Stimulated activated naive CD8-positive, alpha-beta T cell treated with anti-CD3 and anti-CD28 coated beads, Interleukin-15, Interleukin-2, amounts not matched to agents 100 U/mL and 50 U/mL, for 24 hours (primary cell): ENCODE measurements at regions not wholly inside any gene's neighbourhood (a gene's known extent, or its start where the extent isn't known, plus 50 kb on each side); places are given as distances from the start of the nearest gene placed in this dataset.

Experiments used
- ATAC-seq: fragments of 150-1000 bp; cut with Tn5 transposase; one replicate; pipeline ENCODE4 v1.10.0; 2021
- DNase-seq: peaks from one replicate; pipeline ENCODE4 v3.0.0; 2021

DNA sequence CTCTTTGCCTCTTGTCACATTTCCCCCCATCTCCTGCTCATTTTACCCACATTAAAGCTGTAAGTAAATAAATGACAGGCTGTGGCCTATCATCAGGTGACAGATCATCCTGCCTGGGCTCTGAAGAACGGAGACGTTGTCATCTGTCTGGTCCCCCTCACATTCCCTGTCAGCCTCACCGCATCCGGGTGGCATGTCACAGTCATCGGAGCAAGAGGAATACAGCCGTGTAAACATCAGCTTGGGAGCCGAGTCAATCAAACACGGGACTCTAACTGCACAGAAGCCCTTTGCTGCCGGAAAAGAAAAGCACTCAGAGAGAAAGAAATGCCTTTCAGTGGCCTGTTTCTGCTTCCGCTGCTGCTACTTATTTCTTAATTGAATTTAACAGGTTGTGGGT lies 371.9 kb upstream of the ID4 start:
- no peak for ATAC-seq
- DNase-seq = no peak

DNA sequence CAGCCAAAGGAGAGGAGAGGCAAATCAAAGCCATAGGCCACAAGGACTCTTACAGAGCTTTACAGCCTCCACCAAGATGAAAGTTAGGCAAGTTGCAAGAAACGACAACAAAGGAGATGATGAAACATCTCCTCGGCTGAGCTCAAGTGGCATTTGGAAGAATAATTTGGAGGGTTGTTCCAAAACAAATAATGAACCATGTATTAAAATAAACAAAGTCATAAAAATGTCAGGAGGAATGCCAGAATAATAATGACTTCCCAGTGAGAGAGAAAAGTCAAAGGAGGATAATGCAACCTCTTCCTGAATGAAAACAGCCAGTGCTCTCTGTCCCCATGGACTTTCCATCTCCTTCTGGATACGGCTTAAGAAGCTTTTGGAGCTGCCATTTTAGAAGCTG lies 371.4 kb upstream of the ID4 start:
- ATAC-seq = no peak
- no peak for DNase-seq

DNA sequence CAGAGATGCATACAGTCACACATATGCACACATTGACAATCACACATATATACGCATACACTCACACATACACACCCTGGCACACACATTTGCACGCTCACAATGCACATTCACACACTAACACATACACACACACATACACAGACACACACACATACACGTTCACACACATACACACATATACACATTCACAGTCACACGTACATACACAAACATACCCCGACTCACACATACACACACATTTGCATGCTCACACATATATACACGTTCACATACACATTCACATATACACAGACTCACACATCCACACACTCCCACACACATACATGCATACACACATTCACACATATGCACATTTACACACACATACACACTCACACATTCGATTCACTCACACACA lies 366.8 kb upstream of the ID4 start:
- DNase-seq = no peak
- ATAC-seq = no peak

DNA sequence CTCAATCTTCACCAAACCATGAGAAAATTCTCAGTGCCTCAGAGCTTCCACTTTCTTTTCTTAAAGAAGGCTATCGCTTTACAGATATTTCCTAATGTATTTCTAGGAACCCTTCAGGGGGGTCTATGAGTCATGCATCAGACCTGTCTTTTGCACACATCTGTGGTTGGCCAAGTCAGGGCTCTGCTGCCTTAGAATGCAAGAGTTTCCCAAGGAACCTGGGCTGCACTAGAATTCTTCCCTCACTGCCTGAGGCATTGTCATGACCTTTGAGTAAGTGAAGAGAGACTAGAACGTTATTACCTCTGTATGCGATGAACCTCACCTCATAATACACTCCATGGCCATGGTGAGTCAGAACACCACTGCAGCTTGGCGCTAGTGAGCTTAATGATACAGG lies 365.0 kb upstream of the ID4 start:
- DNase-seq = no peak
- ATAC-seq = no peak

GRCh38 chr6:19472850-19473249 lies 364.3 kb upstream of the ID4 start:
- DNase-seq (no peak), ATAC-seq (no peak)

GRCh38 chr6:19477563-19477962 lies 359.6 kb upstream of the ID4 start:
- DNase-seq (no peak), ATAC-seq (no peak)

DNA sequence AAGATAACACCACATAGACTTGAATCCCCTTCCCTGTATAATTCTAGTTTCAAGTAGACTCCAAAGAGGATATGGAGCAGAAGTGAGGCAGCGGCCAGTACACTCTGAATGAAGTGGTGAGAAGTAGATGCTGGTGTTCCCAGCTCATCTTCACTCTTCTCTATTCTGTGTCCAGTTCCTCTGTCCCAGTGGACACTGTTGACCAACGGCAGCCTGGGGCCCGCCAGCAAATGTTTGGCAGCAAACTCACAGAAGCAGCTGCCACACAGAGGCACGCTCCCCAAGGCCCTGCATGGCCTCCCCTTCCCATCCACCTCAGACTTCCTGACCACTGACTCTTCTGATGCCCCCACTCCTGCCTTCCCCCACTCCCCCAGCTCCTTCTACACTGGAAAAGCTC lies 358.9 kb upstream of the ID4 start:
- DNase-seq (no peak), ATAC-seq (no peak)

DNA sequence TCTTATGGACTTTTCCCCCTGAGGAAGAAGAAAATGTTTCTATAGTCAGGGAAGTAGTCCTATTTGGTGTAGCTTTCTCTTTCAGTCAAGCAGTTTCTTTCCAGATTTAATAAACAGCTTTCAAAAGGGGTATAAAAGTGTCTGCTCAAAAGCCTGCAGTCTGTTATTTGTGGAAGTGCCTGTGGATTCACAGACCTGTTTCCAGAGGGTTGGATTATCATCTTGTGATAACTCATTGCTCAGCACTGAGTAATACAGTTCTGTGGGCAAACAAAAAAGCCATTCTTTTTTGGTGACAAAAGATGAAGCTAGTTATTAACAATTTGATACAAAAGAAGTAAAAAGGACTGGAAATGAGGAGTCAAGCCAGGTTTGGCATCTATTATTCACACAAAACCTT lies 358.2 kb upstream of the ID4 start:
- DNase-seq = no peak
- ATAC-seq = no peak

GRCh38 chr6:19479551-19479950 lies 357.6 kb upstream of the ID4 start:
- ATAC-seq (no peak), DNase-seq (no peak)

DNA sequence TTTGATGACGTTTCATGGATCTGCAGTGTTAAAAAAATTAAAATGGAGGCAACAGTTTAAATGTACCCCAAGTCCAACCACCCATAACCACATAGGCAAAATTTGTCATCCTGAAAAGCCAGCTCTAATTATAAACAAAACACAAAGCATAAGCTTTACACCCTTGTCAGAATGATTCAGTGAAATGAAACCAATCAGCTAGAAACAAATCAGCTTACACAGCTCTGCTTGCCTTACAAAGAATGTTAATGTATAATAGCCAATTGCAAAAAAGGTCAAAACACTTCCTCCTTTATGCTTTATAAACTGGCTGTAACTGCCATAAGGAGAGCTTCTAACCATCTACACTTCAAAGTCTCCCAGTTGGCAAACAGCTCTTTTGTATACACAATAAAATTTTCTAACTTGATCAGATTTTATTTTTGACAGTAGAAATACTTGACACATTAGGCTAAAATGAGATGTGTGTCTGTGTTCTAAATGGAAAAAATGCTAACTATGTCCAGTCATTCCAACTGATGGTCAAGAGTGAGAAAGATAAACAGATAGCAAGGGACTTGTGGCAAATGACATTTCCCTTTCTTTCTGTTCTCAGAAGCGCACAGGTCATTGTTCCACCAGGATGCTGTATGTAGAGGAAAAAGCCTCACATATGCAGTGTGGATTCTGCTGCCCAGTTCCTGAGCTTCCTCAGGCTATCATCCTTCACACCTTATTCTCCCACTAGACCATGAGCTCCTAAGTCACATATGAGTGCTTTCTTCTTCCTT lies 344.3 kb upstream of the ID4 start:
- ATAC-seq = no peak

GRCh38 chr6:19501737-19502245 lies 335.4 kb upstream of the ID4 start:
- DNase-seq = no peak
- ATAC-seq = no peak

More for the DNA sequence above, 344.3 kb upstream of the ID4 start:
- no peak for DNase-seq

DNA sequence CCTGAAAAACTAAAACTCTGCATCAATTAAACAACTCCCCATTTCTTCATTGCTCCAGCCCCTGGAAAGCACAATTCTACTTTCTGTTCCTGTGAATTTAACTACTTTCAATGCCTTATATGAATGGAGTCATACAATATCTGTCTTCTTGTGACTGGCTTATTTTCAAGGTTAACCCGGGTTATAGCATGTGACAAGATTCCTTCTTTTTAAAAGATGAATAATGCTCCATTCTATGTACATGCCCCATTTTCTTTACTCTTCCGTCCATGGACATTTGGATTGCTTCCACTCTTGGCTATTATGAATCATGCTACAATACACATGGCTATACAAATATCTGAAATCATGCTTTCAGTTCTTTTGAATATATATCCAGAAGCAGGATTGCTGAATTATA lies 334.9 kb upstream of the ID4 start:
- DNase-seq (no peak), ATAC-seq (no peak)

- ATAC-seq (no peak), DNase-seq (no peak)
Measured at GRCh38 chr6:19515939-19516338, 321.2 kb upstream of the ID4 start.

- DNase-seq (no peak), ATAC-seq (no peak)
Measured at GRCh38 chr6:19519941-19520340, 317.2 kb upstream of the ID4 start.

GRCh38 chr6:19524366-19525186 lies 312.6 kb upstream of the ID4 start:
- ATAC-seq (no peak), DNase-seq (no peak)

- no peak for ATAC-seq
Measured at GRCh38 chr6:19525673-19526072, 311.5 kb upstream of the ID4 start.

GRCh38 chr6:19530188-19530587 lies 307.0 kb upstream of the ID4 start:
- ATAC-seq = no peak
- DNase-seq = no peak

More at GRCh38 chr6:19525673-19526072, 311.5 kb upstream of the ID4 start:
- DNase-seq = no peak

DNA sequence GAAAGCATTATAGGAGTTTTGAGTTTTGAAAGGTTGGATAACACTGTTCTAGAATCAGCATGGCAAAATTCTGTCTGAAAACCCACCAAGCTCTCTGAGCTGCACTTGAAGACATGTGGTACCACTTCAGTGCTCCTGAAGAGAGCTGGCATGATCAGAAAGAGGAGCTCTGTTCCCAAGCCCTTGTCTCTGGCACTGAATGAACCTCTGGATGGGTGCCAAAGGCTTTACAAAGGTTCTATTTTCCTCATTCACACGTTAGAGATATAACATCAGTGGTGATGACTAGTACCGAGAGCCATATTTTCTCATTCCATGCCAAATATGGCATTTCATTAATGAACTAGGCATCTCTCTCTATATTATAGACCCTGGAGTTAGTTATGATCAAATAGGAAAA lies 301.8 kb upstream of the ID4 start:
- DNase-seq (no peak), ATAC-seq (no peak)

GRCh38 chr6:19536838-19537237 lies 300.3 kb upstream of the ID4 start:
- ATAC-seq (no peak), DNase-seq (no peak)

GRCh38 chr6:19538096-19538495 lies 299.1 kb upstream of the ID4 start:
- no peak for DNase-seq
- ATAC-seq = no peak

DNA sequence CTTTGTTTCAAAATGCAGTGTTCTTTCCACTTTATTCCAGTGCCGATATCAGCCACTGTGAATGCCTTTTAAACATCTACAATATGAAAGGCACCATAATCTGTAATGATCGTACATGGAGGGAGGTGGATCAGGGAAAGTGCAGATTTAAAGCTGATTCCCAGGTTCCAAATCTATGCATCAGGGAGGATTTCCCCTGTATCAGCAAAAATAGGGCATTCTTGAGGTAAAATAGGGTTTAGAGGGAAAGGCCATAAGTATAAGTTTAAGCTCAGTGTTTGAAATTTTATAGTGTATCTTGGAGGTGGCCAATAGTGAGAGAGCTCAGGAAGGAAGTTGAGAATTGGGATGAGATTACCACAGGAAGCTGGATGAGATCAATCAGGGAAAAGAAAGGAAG lies 289.7 kb upstream of the ID4 start:
- DNase-seq (no peak), ATAC-seq (no peak)

DNA sequence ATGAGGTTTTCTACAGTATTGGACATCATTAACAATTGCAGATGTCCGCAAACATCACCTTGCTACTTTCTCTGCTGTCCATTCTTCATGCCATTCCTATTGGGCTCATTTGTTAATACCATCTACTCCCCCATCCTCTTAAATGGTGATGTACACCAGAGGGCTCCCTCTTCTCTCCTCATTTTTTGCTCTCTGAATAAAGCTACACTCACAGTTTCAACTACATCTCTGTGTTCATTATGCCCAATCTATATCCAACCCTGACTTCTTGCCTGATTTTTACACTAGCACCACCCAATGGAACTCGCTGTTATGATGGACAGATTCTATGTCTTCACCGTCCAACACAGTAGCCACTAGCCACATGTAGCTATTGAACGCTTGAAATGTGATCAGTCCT lies 288.1 kb upstream of the ID4 start:
- ATAC-seq = no peak
- DNase-seq = no peak

GRCh38 chr6:19550380-19550779 lies 286.8 kb upstream of the ID4 start:
- DNase-seq = no peak
- no peak for ATAC-seq

- no peak for DNase-seq
- no peak for ATAC-seq
Measured at GRCh38 chr6:19551611-19552010, 285.6 kb upstream of the ID4 start.
